ENCODE measurements at regions not wholly inside any gene's neighbourhood (a gene's known extent, or its start where the extent isn't known, plus 50 kb on each side); places are given as distances from the start of the nearest gene placed in this dataset.
"Not testable (repeated sequence)": the region's sequence is repeated elsewhere in the genome, so short reads cannot be mapped to it uniquely, and the experiment has no call there.

GRCh38 chr6:112443179-112444065 lies 96.3 kb downstream of the RFPL4B start:
- no peak for TF ChIP-seq CTCF (IDR thresholded peaks at IDR 0.05; ENCODE audit: insufficient read depth, low read length, missing control alignments)
- ChIA-PET POLR2A (no interaction called here), CTCF (no interaction called here)
- no peak for DNase-seq (ENCODE audit: low read depth, low spot score)
- H3K4me3 ChIP-seq (ENCODE audit: low read depth, low read length), result no peak overlapping the region

GRCh38 chr6:112448786-112449185 lies 101.7 kb downstream of the RFPL4B start:
- POLR2A ChIA-PET, result not testable (repeated sequence)

GRCh38 chr6:112450663-112451062 lies 103.5 kb downstream of the RFPL4B start:
- no peak for TF ChIP-seq CTCF (IDR thresholded peaks at IDR 0.05; ENCODE audit: insufficient read depth, low read length, missing control alignments)
- no peak for DNase-seq (ENCODE audit: low read depth, low spot score)
- CTCF ChIA-PET, result no interaction called here
- H3K4me3 ChIP-seq (ENCODE audit: low read depth, low read length), result no peak overlapping the region
- POLR2A ChIA-PET, result interaction anchor here (0.7 kb wide), 1 partner anchor 13 kb away, joined by 3 read pairs; no protein-coding TSS in a partner anchor

More at GRCh38 chr6:112448786-112449185, 101.7 kb downstream of the RFPL4B start:
- CTCF ChIA-PET; DNase-seq (ENCODE audit: low read depth, low spot score); H3K4me3 ChIP-seq (ENCODE audit: low read depth, low read length): not testable (repeated sequence)

GRCh38 chr6:112457886-112458285 lies 110.8 kb downstream of the RFPL4B start:
- H3K4me3 ChIP-seq (ENCODE audit: low read depth, low read length), result no peak overlapping the region
- no peak for DNase-seq (ENCODE audit: low read depth, low spot score)
- TF ChIP-seq CTCF (IDR thresholded peaks at IDR 0.05; ENCODE audit: insufficient read depth, low read length, missing control alignments), result no peak
- ChIA-PET CTCF (no interaction called here), POLR2A (no interaction called here)

GRCh38 chr6:112459758-112460304 lies 112.7 kb downstream of the RFPL4B start:
- TF ChIP-seq CTCF (IDR thresholded peaks at IDR 0.05; ENCODE audit: insufficient read depth, low read length, missing control alignments), result no peak
- no peak overlapping the region for H3K4me3 ChIP-seq (ENCODE audit: low read depth, low read length)
- CTCF ChIA-PET, result no interaction called here
- DNase-seq (ENCODE audit: low read depth, low spot score), result no peak
- POLR2A ChIA-PET, result no interaction called here

GRCh38 chr6:112464901-112465665 lies 118.0 kb downstream of the RFPL4B start:
- CTCF ChIA-PET, result no interaction called here
- no peak overlapping the region for H3K4me3 ChIP-seq (ENCODE audit: low read depth, low read length)
- no peak for TF ChIP-seq CTCF (IDR thresholded peaks at IDR 0.05; ENCODE audit: insufficient read depth, low read length, missing control alignments)
- POLR2A ChIA-PET, result no interaction called here
- no peak for DNase-seq (ENCODE audit: low read depth, low spot score)
